GM12878 (cell line): ENCODE measurements at regions not wholly inside any gene's neighbourhood (a gene's known extent, or its start where the extent isn't known, plus 50 kb on each side); places are given as distances from the start of the nearest gene placed in this dataset.

Source experiments
- ATAC-seq: fragments of 200-7000 bp; cut with Tn5 transposase; 3 replicates; pipeline ENCODE4 v1.9.1; 2020; ENCODE audit warnings: mild to moderate bottlenecking, moderate library complexity
- BruUV-seq: library from RNA; stranded (reverse); fragments of 400-500 nt; replicated peaks from 2 replicates; lab custom pipeline; 2021; lab: Mats Ljungman, UMichigan
- CTCF ChIA-PET: fragments of 300-600 bp; sonication (Branson Sonifier 250); formaldehyde crosslinking; extraction: SDS; loops from one replicate; lab custom pipeline; 2021; ENCODE audit warnings: inconsistent platforms; lab: Yijun Ruan, JAX
- POLR2A ChIA-PET: fragments of 350-600 bp; formaldehyde crosslinking; extraction: SDS; loops from one replicate; lab custom pipeline; 2021; ENCODE audit warnings: inconsistent platforms; lab: Charles Lee
- RAD21 ChIA-PET: fragments of 300-600 bp; sonication (Branson Sonifier 250); formaldehyde crosslinking; loops from one replicate; lab custom pipeline; 2023; ENCODE audit warnings: antibody characterized with exemption; ENCODE audit not compliant: unreplicated experiment; lab: Charles Lee
- SMC1A ChIA-PET: fragments of 300-600 bp; sonication (Branson Sonifier 250); formaldehyde crosslinking; loops from one replicate; lab custom pipeline; 2023; ENCODE audit not compliant: unreplicated experiment, uncharacterized antibody; lab: Charles Lee
- DNase-seq: peaks from one replicate; pipeline ENCODE4 v3.0.0-alpha.2; 2011; ENCODE audit warnings: low read depth, low spot score
- FAIRE-seq: peaks from 3 replicates; lab custom pipeline; 2011; peaks lifted over from hg19 to GRCh38; lab: Jason Lieb, UNC
- H2AFZ ChIP-seq: 2 replicates; pipeline ENCODE4 v1.6.0; 2011; ENCODE audit warnings: low read depth, low read length, control low read depth; ENCODE audit not compliant: control insufficient read depth
- H3K27ac ChIP-seq: 2 replicates; pipeline ENCODE4 v1.5.1; 2011; ENCODE audit warnings: control low read depth; ENCODE audit not compliant: control insufficient read depth, insufficient read depth
- H3K27me3 ChIP-seq, 2 experiments: replicated peaks in 1 of 2; 2 replicates each; pipeline versions ENCODE4 v1.6.0 to v1.6.1; 2011; ENCODE audit warnings: low read length in 1 of 2; ENCODE audit not compliant: control insufficient read depth in 2 of 2, insufficient read depth in 2 of 2
- H3K36me3 ChIP-seq, 2 experiments: 2 replicates each; pipeline ENCODE4 v1.5.1; 2011; ENCODE audit warnings: low read length in 1 of 2; ENCODE audit not compliant: control insufficient read depth in 2 of 2, insufficient read depth in 2 of 2
- H3K4me1 ChIP-seq: 2 replicates; pipeline ENCODE4 v1.6.1; 2011; ENCODE audit warnings: mild to moderate bottlenecking, low read length, moderate library complexity, mixed read lengths; ENCODE audit not compliant: control insufficient read depth, insufficient read depth
- H3K4me2 ChIP-seq: 2 replicates; pipeline ENCODE4 v1.6.0; 2011; ENCODE audit warnings: control low read depth; ENCODE audit not compliant: control insufficient read depth, insufficient read depth
- H3K4me3 ChIP-seq: fragments of 200-600 bp; sonication (generic); 2 replicates; pipeline ENCODE4 v1.5.1; 2016
- H3K79me2 ChIP-seq: 2 replicates; pipeline ENCODE4 v1.6.0; 2011; ENCODE audit warnings: low read length; ENCODE audit not compliant: control insufficient read depth, insufficient read depth
- H3K9ac ChIP-seq: 2 replicates; pipeline ENCODE4 v1.8.0; 2011; ENCODE audit warnings: low read length, control low read depth, mixed read lengths; ENCODE audit not compliant: control insufficient read depth, insufficient read depth
- H3K9me3 ChIP-seq: replicated peaks from 3 replicates; pipeline ENCODE4 v1.5.1; 2011; ENCODE audit warnings: mild to moderate bottlenecking, low read length; ENCODE audit not compliant: control insufficient read depth, insufficient read depth
- H4K20me1 ChIP-seq: 2 replicates; pipeline ENCODE4 v1.6.0; 2011; ENCODE audit not compliant: control insufficient read depth, insufficient read depth
- ATF7 ChIP-seq: fragments of 450-650 bp; IDR thresholded peaks from 2 replicates; pipeline ENCODE4 v1.6.1; 2016; ENCODE audit warnings: low read depth, mild to moderate bottlenecking
- CHD2 ChIP-seq: IDR thresholded peaks from 2 replicates; pipeline ENCODE4 v1.6.1; 2011; ENCODE audit warnings: low read depth, low read length, improper control_type of control experiment, borderline replicate concordance
- ESRRA ChIP-seq: IDR thresholded peaks from 2 replicates; pipeline ENCODE4 v1.6.1; 2012; ENCODE audit warnings: mild to moderate bottlenecking, low read length, improper control_type of control experiment
- FOXK2 ChIP-seq: fragments of 450-650 bp; IDR thresholded peaks from 2 replicates; pipeline ENCODE4 v1.6.1; 2017; ENCODE audit warnings: mild to moderate bottlenecking, moderate library complexity
- HCFC1 ChIP-seq: fragments of 150-350 bp; IDR thresholded peaks from 2 replicates; pipeline ENCODE4 v1.6.1; 2014; ENCODE audit warnings: low read length
- NR2F1 ChIP-seq: fragments of 450-650 bp; conservative IDR thresholded peaks from 2 replicates; pipeline ENCODE4 v1.6.1; 2017; ENCODE audit warnings: mild to moderate bottlenecking
- SIX5 ChIP-seq: IDR thresholded peaks from 2 replicates; pipeline ENCODE4 v1.6.1; 2011; ENCODE audit warnings: mild to moderate bottlenecking, low read depth, low read length, moderate library complexity; ENCODE audit not compliant: severe bottlenecking
- TCF12 ChIP-seq: IDR thresholded peaks from 2 replicates; pipeline ENCODE4 v1.6.1; 2011; ENCODE audit warnings: low read depth, mild to moderate bottlenecking, low read length
- YBX1 ChIP-seq: fragments of 450-650 bp; IDR thresholded peaks from 2 replicates; pipeline ENCODE4 v1.6.1; 2016; ENCODE audit warnings: antibody characterized with exemption
- ZBED1 ChIP-seq: IDR thresholded peaks from 2 replicates; pipeline ENCODE4 v1.6.1; 2016; ENCODE audit warnings: borderline replicate concordance
- ZBTB40 ChIP-seq: fragments of 450-650 bp; IDR thresholded peaks from 2 replicates; pipeline ENCODE4 v1.6.1; 2016; ENCODE audit warnings: mild to moderate bottlenecking, moderate library complexity, borderline replicate concordance
- ZNF592 ChIP-seq: fragments of 450-650 bp; IDR thresholded peaks from 2 replicates; pipeline ENCODE4 v1.6.1; 2017; ENCODE audit warnings: mild to moderate bottlenecking, moderate library complexity
- WGBS: methylation state at CpG from one replicate; pipeline ENCODE4 v1.1.6; 2016; ENCODE audit warnings: low lambda C conversion rate; ENCODE audit not compliant: insufficient replicate concordance, insufficient coverage; ENCODE audit errors: missing lambda C conversion rate; 5-methylcytosine and 5-hydroxymethylcytosine counted together
- in situ Hi-C: fragments of 300-500 bp; cut with MboI; formaldehyde crosslinking; loops from 9 replicates; pipeline ENCODE4 v1.14.3; 2018; ENCODE audit warnings: mixed read lengths
- intact Hi-C: fragments of 100-400 bp; cut with micrococcal nuclease; formaldehyde crosslinking; loops from one replicate; pipeline ENCODE4 v1.14.2; 2022; ENCODE audit not compliant: unreplicated experiment
- TF ChIP-seq, protein P1 (sequence below): fragments of 450-650 bp; conservative IDR thresholded peaks from 2 replicates; pipeline ENCODE4 v1.6.1; 2017; ENCODE audit warnings: mild to moderate bottlenecking, moderate library complexity
- TF ChIP-seq, protein P2 (sequence below), 3 experiments: IDR thresholded peaks in 2 of 3; conservative IDR thresholded peaks in 1 of 3; 2 replicates each; pipeline ENCODE4 v1.5.1; 2011; ENCODE audit warnings: low read depth in 3 of 3, low read length in 3 of 3, mild to moderate bottlenecking in 3 of 3, control low read depth in 2 of 3, moderate library complexity in 2 of 3, inconsistent platforms in 1 of 3, mixed read lengths in 1 of 3; ENCODE audit not compliant: control insufficient read depth in 2 of 3, insufficient read depth in 1 of 3; ENCODE audit errors: extremely low read depth in 1 of 3

DNA sequence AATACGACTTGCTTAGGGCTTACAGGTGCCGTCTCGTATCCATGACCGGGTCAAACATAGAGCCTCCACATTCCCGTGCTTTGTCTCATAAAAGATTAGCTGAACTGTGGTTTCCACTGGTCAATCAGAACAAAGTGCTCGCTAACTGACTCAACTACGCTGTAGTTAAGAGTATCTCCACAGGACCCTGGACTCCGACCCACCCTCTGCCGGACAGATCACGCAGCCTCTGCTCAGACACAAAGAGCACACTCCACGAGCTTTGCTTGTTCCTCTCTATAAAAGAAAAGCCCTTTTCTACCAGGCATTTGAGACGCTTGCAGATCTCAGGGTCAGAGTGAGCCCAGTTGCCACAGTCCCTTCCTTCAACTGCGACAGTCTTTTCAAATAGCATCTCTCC lies 298.7 kb upstream of the CDH4 start:
- CTCF ChIA-PET = no interaction called here
- H3K36me3 ChIP-seq = no peaks in the 10 kb centered on the region
- BruUV-seq = no TSS peak
- FAIRE-seq (no peak), DNase-seq (no peak), ATAC-seq (no peak)
- in situ Hi-C loops (loop anchor here (25.0 kb wide), 2 partner anchors 109 to 359 kb away; no protein-coding TSS in a partner anchor), intact Hi-C loops (no loop called here)
- no peaks in the 10 kb centered on the region for H3K4me1 ChIP-seq
- no peaks in the 10 kb centered on the region for H4K20me1 ChIP-seq
- no peak overlapping the region for H2AFZ ChIP-seq
- H3K4me3 ChIP-seq = no peak overlapping the region
- no peaks in the 10 kb centered on the region for H3K27me3 ChIP-seq
- no peak overlapping the region for H3K4me2 ChIP-seq
- WGBS = 39% methylated on average over 13 of the region's 13 CpGs
- POLR2A ChIA-PET = no interaction called here
- H3K79me2 ChIP-seq = no peaks in the 10 kb centered on the region
- no peak overlapping the region for H3K9ac ChIP-seq
- SMC1A ChIA-PET = no interaction called here
- no peak overlapping the region for H3K27ac ChIP-seq
- no peaks in the 10 kb centered on the region; the same call in 2 of the 3 replicates for H3K9me3 ChIP-seq
- RAD21 ChIA-PET = no interaction called here
- TF ChIP-seq FOXK2 (no peak), NR2F1 (no peak), CHD2 (no peak), YBX1 (no peak), ZNF592 (no peak), TCF12 (no peak), ZBTB40 (no peak), SIX5 (no peak), ATF7 (no peak), HCFC1 (no peak), ESRRA (no peak), ZBED1 (no peak)
- TF ChIP-seq, protein P1, sequence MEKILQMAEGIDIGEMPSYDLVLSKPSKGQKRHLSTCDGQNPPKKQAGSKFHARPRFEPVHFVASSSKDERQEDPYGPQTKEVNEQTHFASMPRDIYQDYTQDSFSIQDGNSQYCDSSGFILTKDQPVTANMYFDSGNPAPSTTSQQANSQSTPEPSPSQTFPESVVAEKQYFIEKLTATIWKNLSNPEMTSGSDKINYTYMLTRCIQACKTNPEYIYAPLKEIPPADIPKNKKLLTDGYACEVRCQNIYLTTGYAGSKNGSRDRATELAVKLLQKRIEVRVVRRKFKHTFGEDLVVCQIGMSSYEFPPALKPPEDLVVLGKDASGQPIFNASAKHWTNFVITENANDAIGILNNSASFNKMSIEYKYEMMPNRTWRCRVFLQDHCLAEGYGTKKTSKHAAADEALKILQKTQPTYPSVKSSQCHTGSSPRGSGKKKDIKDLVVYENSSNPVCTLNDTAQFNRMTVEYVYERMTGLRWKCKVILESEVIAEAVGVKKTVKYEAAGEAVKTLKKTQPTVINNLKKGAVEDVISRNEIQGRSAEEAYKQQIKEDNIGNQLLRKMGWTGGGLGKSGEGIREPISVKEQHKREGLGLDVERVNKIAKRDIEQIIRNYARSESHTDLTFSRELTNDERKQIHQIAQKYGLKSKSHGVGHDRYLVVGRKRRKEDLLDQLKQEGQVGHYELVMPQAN = no peak
- TF ChIP-seq, protein P2, sequence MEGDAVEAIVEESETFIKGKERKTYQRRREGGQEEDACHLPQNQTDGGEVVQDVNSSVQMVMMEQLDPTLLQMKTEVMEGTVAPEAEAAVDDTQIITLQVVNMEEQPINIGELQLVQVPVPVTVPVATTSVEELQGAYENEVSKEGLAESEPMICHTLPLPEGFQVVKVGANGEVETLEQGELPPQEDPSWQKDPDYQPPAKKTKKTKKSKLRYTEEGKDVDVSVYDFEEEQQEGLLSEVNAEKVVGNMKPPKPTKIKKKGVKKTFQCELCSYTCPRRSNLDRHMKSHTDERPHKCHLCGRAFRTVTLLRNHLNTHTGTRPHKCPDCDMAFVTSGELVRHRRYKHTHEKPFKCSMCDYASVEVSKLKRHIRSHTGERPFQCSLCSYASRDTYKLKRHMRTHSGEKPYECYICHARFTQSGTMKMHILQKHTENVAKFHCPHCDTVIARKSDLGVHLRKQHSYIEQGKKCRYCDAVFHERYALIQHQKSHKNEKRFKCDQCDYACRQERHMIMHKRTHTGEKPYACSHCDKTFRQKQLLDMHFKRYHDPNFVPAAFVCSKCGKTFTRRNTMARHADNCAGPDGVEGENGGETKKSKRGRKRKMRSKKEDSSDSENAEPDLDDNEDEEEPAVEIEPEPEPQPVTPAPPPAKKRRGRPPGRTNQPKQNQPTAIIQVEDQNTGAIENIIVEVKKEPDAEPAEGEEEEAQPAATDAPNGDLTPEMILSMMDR (IDR thresholded peaks at IDR 0.05 in 2 of 3, conservative IDR thresholded peaks at IDR 0.05 in 1 of 3; ENCODE audit: control insufficient read depth in 2 of 3, extremely low read depth in 1 of 3, insufficient read depth in 1 of 3, low read depth in 3 of 3, low read length in 3 of 3) = no peak
